C1 segment of cervical spinal cord (tissue), 14 donors: ENCODE measurements at regions not wholly inside any gene's neighbourhood (a gene's known extent, or its start where the extent isn't known, plus 50 kb on each side); places are given as distances from the start of the nearest gene placed in this dataset.
"Not testable (repeated sequence)": the region's sequence is repeated elsewhere in the genome, so short reads cannot be mapped to it uniquely, and the experiment has no call there.

Experiments
- DNase-seq, 14 donors: peaks; one replicate each; lab custom pipeline; 2025; lab: John Stamatoyannopoulos, UW

- not testable (repeated sequence) for DNase-seq
These were observed 183.4 kb downstream of the FCRL5 start for GRCh38 chr1:157368941-157369340.

GRCh38 chr1:157368363-157368762, 184.0 kb downstream of the FCRL5 start:
- DNase-seq: no peak

- no peak for DNase-seq
These were observed 184.4 kb downstream of the FCRL5 start for GRCh38 chr1:157367870-157368269.

GRCh38 chr1:157367091-157367739, 185.1 kb downstream of the FCRL5 start:
- no peak for DNase-seq

- DNase-seq: no peak
These were observed 187.7 kb downstream of the FCRL5 start for GRCh38 chr1:157364612-157365011.

GRCh38 chr1:157363660-157364140, 188.6 kb downstream of the FCRL5 start:
- DNase-seq: peak in 1 of 14 donors; percentile 9

GRCh38 chr1:157360023-157360390, 192.3 kb downstream of the FCRL5 start:
- DNase-seq: no peak

GRCh38 chr1:157359314-157360022, 192.8 kb downstream of the FCRL5 start:
- no peak for DNase-seq

GRCh38 chr1:157357111-157357510, 195.2 kb downstream of the FCRL5 start:
- DNase-seq: no peak

GRCh38 chr1:157356601-157357000, 195.7 kb downstream of the FCRL5 start:
- no peak for DNase-seq

- no peak for DNase-seq
These were observed 198.8 kb downstream of the FCRL5 start for GRCh38 chr1:157353546-157353945.

- DNase-seq: no peak
These were observed 199.4 kb downstream of the FCRL5 start for GRCh38 chr1:157352817-157353408.

- no peak for DNase-seq
These were observed 200.1 kb downstream of the FCRL5 start for GRCh38 chr1:157352216-157352615.

GRCh38 chr1:157351800-157352199, 200.5 kb downstream of the FCRL5 start:
- DNase-seq: not testable (repeated sequence)

- no peak for DNase-seq
These were observed 203.5 kb downstream of the FCRL5 start for GRCh38 chr1:157348538-157349480.

- DNase-seq: no peak
These were observed 204.8 kb downstream of the FCRL5 start for GRCh38 chr1:157347506-157347905.

GRCh38 chr1:157337785-157338184, 199.6 kb upstream of the ETV3 start:
- DNase-seq: not testable (repeated sequence)

GRCh38 chr1:157335056-157335455, 196.9 kb upstream of the ETV3 start:
- no peak for DNase-seq

- DNase-seq: no peak
These were observed 195.8 kb upstream of the ETV3 start for GRCh38 chr1:157334041-157334440.

GRCh38 chr1:157330177-157330576, 192.0 kb upstream of the ETV3 start:
- not testable (repeated sequence) for DNase-seq

- DNase-seq: not testable (repeated sequence)
These were observed 189.9 kb upstream of the ETV3 start for GRCh38 chr1:157328120-157328519.
